Dermis blood vessel endothelial cell (primary cell): ENCODE measurements at regions not wholly inside any gene's neighbourhood (a gene's known extent, or its start where the extent isn't known, plus 50 kb on each side); places are given as distances from the start of the nearest gene placed in this dataset.
A peak's percentile ranks its signal among the peaks of the same experiment; 100 is the strongest.

Experiments
- DNase-seq: peaks from one replicate; pipeline ENCODE4 v3.0.0; 2010

GRCh38 chr15:96253006-96253747, 77.3 kb upstream of the NR2F2 start:
- no peak for DNase-seq

GRCh38 chr15:96254173-96254572, 76.3 kb upstream of the NR2F2 start:
- no peak for DNase-seq

- no peak for DNase-seq
Measured at GRCh38 chr15:96255599-96255998, 74.9 kb upstream of the NR2F2 start.

GRCh38 chr15:96261575-96262034, 68.9 kb upstream of the NR2F2 start:
- no peak for DNase-seq

- DNase-seq = no peak
Measured at GRCh38 chr15:96262097-96262496, 68.4 kb upstream of the NR2F2 start.

GRCh38 chr15:96262549-96263489, 67.7 kb upstream of the NR2F2 start:
- DNase-seq = no peak

GRCh38 chr15:96264351-96264798, 66.1 kb upstream of the NR2F2 start:
- no peak for DNase-seq

GRCh38 chr15:96264801-96265515, 65.5 kb upstream of the NR2F2 start:
- DNase-seq = peak; percentile 25

- DNase-seq = no peak
Measured at GRCh38 chr15:96266456-96266855, 64.0 kb upstream of the NR2F2 start.

- no peak for DNase-seq
Measured at GRCh38 chr15:96267463-96267862, 63.0 kb upstream of the NR2F2 start.

- DNase-seq = no peak
Measured at GRCh38 chr15:96268442-96269204, 61.9 kb upstream of the NR2F2 start.

GRCh38 chr15:96270581-96271172, 59.8 kb upstream of the NR2F2 start:
- no peak for DNase-seq

GRCh38 chr15:96272427-96272826, 58.1 kb upstream of the NR2F2 start:
- no peak for DNase-seq

- DNase-seq = peak; percentile 96
Measured at GRCh38 chr15:96273317-96274086, 57.0 kb upstream of the NR2F2 start.

- no peak for DNase-seq
Measured at GRCh38 chr15:96274087-96274440, 56.4 kb upstream of the NR2F2 start.

GRCh38 chr15:96274698-96275097, 55.8 kb upstream of the NR2F2 start:
- peak; percentile 37 for DNase-seq

- peak; percentile 24 for DNase-seq
Measured at GRCh38 chr15:96276438-96277210, 53.9 kb upstream of the NR2F2 start.
